PC-3 (cell line): ENCODE measurements at regions not wholly inside any gene's neighbourhood (a gene's known extent, or its start where the extent isn't known, plus 50 kb on each side); places are given as distances from the start of the nearest gene placed in this dataset.

Experiments used
- ATAC-seq: fragments of 200-7000 bp; cut with Tn5 transposase; 2 replicates; pipeline ENCODE4 v1.9.1; 2020; ENCODE audit warnings: mild to moderate bottlenecking, moderate library complexity
- BruUV-seq: library from RNA; stranded (reverse); fragments of 400-500 nt; replicated peaks from 2 replicates; lab custom pipeline; 2021; lab: Mats Ljungman, UMichigan
- CTCF ChIA-PET: fragments of 300-600 bp; sonication (Branson Sonifier 250); formaldehyde crosslinking; loops from one replicate; lab custom pipeline; 2022; ENCODE audit warnings: antibody characterized with exemption; lab: Charles Lee
- POLR2A ChIA-PET: fragments of 300-600 bp; sonication (Branson Sonifier 250); formaldehyde crosslinking; loops from one replicate; lab custom pipeline; 2022; ENCODE audit warnings: antibody characterized with exemption; ENCODE audit not compliant: unreplicated experiment; lab: Charles Lee
- DNase-seq: peaks from one replicate; pipeline ENCODE4 v3.0.0-alpha.2; 2015
- H2AFZ ChIP-seq: fragments of 300-600 bp; sonication (generic); 2 replicates; pipeline ENCODE4 v1.6.0; 2016; ENCODE audit warnings: antibody characterized with exemption, low read length
- H3F3A ChIP-seq: fragments of 300-600 bp; sonication (generic); one replicate; pipeline ENCODE4 v1.6.0; 2017; ENCODE audit warnings: antibody characterized with exemption, low read length, control low read depth, mild to moderate bottlenecking; ENCODE audit not compliant: unreplicated experiment
- H3K27ac ChIP-seq: fragments of 300-600 bp; sonication (generic); 2 replicates; pipeline ENCODE4 v1.5.1; 2016; ENCODE audit warnings: mild to moderate bottlenecking, low read length
- H3K27me3 ChIP-seq: fragments of 300-600 bp; sonication (generic); 2 replicates; pipeline ENCODE4 v1.6.1; 2016; ENCODE audit warnings: low read length, mixed read lengths
- H3K36me3 ChIP-seq: fragments of 300-600 bp; sonication (generic); 2 replicates; pipeline ENCODE4 v1.6.1; 2016; ENCODE audit warnings: low read depth, mixed run types, low read length, mixed read lengths
- H3K4me1 ChIP-seq: fragments of 300-600 bp; sonication (generic); 2 replicates; pipeline ENCODE4 v1.5.1; 2016; ENCODE audit warnings: low read length; ENCODE audit not compliant: insufficient read depth
- H3K4me2 ChIP-seq: fragments of 300-600 bp; sonication (generic); 2 replicates; pipeline ENCODE4 v1.6.0; 2016; ENCODE audit warnings: low read length
- H3K4me3 ChIP-seq: fragments of 300-600 bp; sonication (generic); 2 replicates; pipeline ENCODE4 v1.5.1; 2016; ENCODE audit warnings: mild to moderate bottlenecking, low read length, mixed read lengths
- H3K79me2 ChIP-seq: fragments of 300-600 bp; sonication (generic); 2 replicates; pipeline ENCODE4 v1.6.1; 2017; ENCODE audit warnings: low read length, mixed read lengths
- H3K9ac ChIP-seq: fragments of 300-600 bp; sonication (generic); 2 replicates; pipeline ENCODE4 v1.6.0; 2016; ENCODE audit warnings: mild to moderate bottlenecking, low read length
- H3K9me2 ChIP-seq: fragments of 300-600 bp; sonication (generic); replicated peaks from 2 replicates; pipeline ENCODE4 v1.6.1; 2016; ENCODE audit warnings: mixed run types, low read length, mixed read lengths
- H3K9me3 ChIP-seq: fragments of 300-600 bp; sonication (generic); 2 replicates; pipeline ENCODE4 v1.6.1; 2016; ENCODE audit warnings: low read length, mixed read lengths
- H4K20me1 ChIP-seq: fragments of 300-600 bp; sonication (generic); 2 replicates; pipeline ENCODE4 v1.6.1; 2016; ENCODE audit warnings: low read length, mixed read lengths
- EZH2 ChIP-seq: fragments of 300-600 bp; sonication (generic); IDR thresholded peaks from one replicate; pipeline ENCODE4 v1.6.1; 2017; ENCODE audit warnings: antibody characterized with exemption, mild to moderate bottlenecking, low read length; ENCODE audit not compliant: unreplicated experiment
- EZH2phosphoT487 ChIP-seq: fragments of 300-600 bp; sonication (generic); IDR thresholded peaks from 2 replicates; pipeline ENCODE4 v1.6.1; 2018; ENCODE audit warnings: mild to moderate bottlenecking, antibody characterized with exemption, low read length, borderline replicate concordance
- intact Hi-C: fragments of 100-400 bp; cut with micrococcal nuclease; formaldehyde crosslinking; loops from 2 replicates; pipeline ENCODE4 v1.9.0; 2023
- TF ChIP-seq, protein P1 (sequence below): fragments of 300-600 bp; sonication (generic); conservative IDR thresholded peaks from 2 replicates; pipeline ENCODE4 v1.5.1; 2017; ENCODE audit warnings: antibody characterized with exemption, low read depth, mild to moderate bottlenecking, low read length

DNA sequence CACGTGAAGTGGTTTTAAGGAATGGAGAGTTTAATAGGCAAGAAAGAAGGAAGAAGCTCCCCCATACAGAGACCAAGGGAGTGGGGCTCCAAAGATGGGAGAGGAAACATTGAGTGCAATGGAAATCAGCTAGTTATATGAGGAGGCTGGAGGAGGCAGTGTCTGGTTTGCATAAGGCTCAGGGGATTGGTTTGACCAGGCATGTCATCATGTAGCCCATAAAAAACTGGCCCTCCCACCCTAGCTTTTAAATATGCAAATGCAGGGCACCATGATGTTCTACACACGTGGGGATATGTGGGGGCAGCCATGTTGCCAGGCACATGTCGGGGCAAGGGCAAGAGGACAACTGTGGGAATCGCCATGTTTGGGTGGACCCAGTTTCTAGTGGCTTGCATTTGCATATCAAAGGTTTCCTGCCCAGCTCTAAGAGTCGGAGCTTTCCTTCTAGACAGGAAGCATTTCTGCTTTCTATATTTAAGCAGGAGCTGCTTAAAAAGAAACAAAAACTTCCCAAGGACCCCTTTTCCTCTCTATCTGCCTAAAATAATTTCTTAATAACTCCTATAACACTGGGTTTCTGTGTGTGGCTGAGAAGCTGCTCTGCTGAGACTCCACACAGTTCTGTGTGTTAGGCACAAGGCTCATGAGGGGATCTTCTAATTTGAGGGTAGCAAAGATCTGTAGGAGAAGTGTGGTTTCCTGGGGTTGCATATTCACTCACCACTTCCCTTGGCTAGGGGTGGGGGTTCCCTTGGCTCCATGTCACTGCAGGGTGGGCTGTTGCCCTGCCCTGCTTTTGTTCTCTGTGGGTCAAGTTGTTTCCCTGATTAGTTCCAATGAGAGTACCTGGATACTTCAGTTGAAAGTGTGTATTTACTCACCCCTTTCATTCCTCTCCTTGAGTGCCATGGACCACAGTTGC, 113.5 kb downstream of the VSIG4 start:
- no peak for DNase-seq
- H3K9me3 ChIP-seq, result no peaks in the 10 kb centered on the region
- no peak for ATAC-seq
- ChIA-PET CTCF (no interaction called here), POLR2A (no interaction called here)
- no peaks in the 10 kb centered on the region for H3K36me3 ChIP-seq
- no TSS peak for BruUV-seq
- H3K4me1 ChIP-seq, result no peaks in the 10 kb centered on the region
- no peaks in the 10 kb centered on the region for H3F3A ChIP-seq
- H3K9ac ChIP-seq, result no peak overlapping the region
- H3K9me2 ChIP-seq, result no peaks in the 10 kb centered on the region
- H3K27me3 ChIP-seq, result no peaks in the 10 kb centered on the region
- no peak overlapping the region for H3K4me2 ChIP-seq
- no peaks in the 10 kb centered on the region for H4K20me1 ChIP-seq
- no peak overlapping the region for H2AFZ ChIP-seq
- H3K4me3 ChIP-seq, result no peak overlapping the region
- intact Hi-C loops, result no loop called here
- no peaks in the 10 kb centered on the region for H3K79me2 ChIP-seq
- no peak overlapping the region for H3K27ac ChIP-seq
- TF ChIP-seq EZH2phosphoT487, result no peak
- TF ChIP-seq, protein P1, sequence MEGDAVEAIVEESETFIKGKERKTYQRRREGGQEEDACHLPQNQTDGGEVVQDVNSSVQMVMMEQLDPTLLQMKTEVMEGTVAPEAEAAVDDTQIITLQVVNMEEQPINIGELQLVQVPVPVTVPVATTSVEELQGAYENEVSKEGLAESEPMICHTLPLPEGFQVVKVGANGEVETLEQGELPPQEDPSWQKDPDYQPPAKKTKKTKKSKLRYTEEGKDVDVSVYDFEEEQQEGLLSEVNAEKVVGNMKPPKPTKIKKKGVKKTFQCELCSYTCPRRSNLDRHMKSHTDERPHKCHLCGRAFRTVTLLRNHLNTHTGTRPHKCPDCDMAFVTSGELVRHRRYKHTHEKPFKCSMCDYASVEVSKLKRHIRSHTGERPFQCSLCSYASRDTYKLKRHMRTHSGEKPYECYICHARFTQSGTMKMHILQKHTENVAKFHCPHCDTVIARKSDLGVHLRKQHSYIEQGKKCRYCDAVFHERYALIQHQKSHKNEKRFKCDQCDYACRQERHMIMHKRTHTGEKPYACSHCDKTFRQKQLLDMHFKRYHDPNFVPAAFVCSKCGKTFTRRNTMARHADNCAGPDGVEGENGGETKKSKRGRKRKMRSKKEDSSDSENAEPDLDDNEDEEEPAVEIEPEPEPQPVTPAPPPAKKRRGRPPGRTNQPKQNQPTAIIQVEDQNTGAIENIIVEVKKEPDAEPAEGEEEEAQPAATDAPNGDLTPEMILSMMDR, result no peak

DNA sequence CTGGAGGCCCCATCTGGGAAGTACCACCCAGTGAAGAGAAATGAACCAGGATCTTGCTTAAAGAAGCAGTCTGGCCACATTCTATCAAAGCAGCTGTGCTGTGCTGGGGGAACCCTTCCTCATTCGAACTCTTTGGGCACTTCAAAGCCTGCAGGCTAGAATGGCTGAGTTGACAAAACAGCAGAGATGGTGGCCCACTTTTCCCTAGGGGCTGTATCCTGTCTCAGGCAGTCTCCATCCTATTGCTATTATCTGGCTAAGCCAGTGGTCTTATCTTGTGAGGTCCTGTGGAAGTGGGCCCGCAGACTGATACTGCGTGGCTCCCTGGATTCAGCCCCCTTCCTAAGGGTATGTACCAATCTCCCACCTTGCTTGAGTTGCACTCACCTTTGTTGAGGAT, 114.3 kb downstream of the VSIG4 start:
- no peak for ATAC-seq
- H3K27ac ChIP-seq, result 0 out of 2 replicates have a peak overlapping the region, but pooled peaks have one; percentile 29

GRCh38 chrX:65925005-65925404, 114.9 kb downstream of the VSIG4 start:
- no peaks in the 10 kb centered on the region for H3K9me3 ChIP-seq
- no TSS peak for BruUV-seq
- no peaks in the 10 kb centered on the region for H3K9me2 ChIP-seq
- H3K4me3 ChIP-seq, result no peak overlapping the region
- peak overlapping the region; percentile 44 for H3K27ac ChIP-seq
- no peaks in the 10 kb centered on the region for H3K79me2 ChIP-seq
- CTCF ChIA-PET, result no interaction called here
- H2AFZ ChIP-seq, result no peak overlapping the region
- H3K9ac ChIP-seq, result no peak overlapping the region
- intact Hi-C loops, result no loop called here
- H3K36me3 ChIP-seq, result no peaks in the 10 kb centered on the region
- H3F3A ChIP-seq, result no peaks in the 10 kb centered on the region
- TF ChIP-seq, protein P1, result no peak
- TF ChIP-seq EZH2phosphoT487, result no peak
- no peak for TF ChIP-seq EZH2
- no peaks in the 10 kb centered on the region for H4K20me1 ChIP-seq
- no peaks in the 10 kb centered on the region for H3K4me1 ChIP-seq
- POLR2A ChIA-PET, result no interaction called here
- DNase-seq, result peak; percentile 30
- no peaks in the 10 kb centered on the region for H3K27me3 ChIP-seq
- ATAC-seq, result peak; percentile 33
- H3K4me2 ChIP-seq, result no peak overlapping the region

More for the DNA sequence above, 114.3 kb downstream of the VSIG4 start:
- Histone ChIP-seq H4K20me1 (no peaks in the 10 kb centered on the region), H2AFZ (no peak overlapping the region), H3K79me2 (no peaks in the 10 kb centered on the region), H3K27me3 (no peaks in the 10 kb centered on the region), H3K9me2 (no peaks in the 10 kb centered on the region), H3K4me3 (no peak overlapping the region), H3K9ac (no peak overlapping the region), H3K9me3 (no peaks in the 10 kb centered on the region), H3K4me2 (no peak overlapping the region), H3K36me3 (no peaks in the 10 kb centered on the region), H3F3A (no peaks in the 10 kb centered on the region), H3K4me1 (no peaks in the 10 kb centered on the region)
- no peak for DNase-seq
- intact Hi-C loops, result no loop called here
- CTCF ChIA-PET, result no interaction called here
- POLR2A ChIA-PET, result no interaction called here
- BruUV-seq, result no TSS peak
- TF ChIP-seq EZH2, result no peak
- no peak for TF ChIP-seq EZH2phosphoT487
- TF ChIP-seq, protein P1, result no peak
